Stimulated activated CD4-positive, alpha-beta T cell treated with anti-CD3 and anti-CD28 coated beads, Interleukin-12 subunit alpha, Interleukin-12 subunit beta, amount 100 ng/mL, for 24 hours (primary cell): ENCODE measurements at regions not wholly inside any gene's neighbourhood (a gene's known extent, or its start where the extent isn't known, plus 50 kb on each side); places are given as distances from the start of the nearest gene placed in this dataset.

Experiments used
- DNase-seq, 2 experiments: peaks; one replicate each; pipeline ENCODE4 v3.0.0-alpha.2; 2020; ENCODE audit warnings: low read depth in 2 of 2

GRCh38 chr2:57880446-57880845, 166.2 kb upstream of the VRK2 start:
- no peak for DNase-seq

GRCh38 chr2:57880967-57881366, 165.6 kb upstream of the VRK2 start:
- no peak for DNase-seq

- no peak for DNase-seq
Measured at GRCh38 chr2:57881998-57882888, 164.4 kb upstream of the VRK2 start.

GRCh38 chr2:57882895-57883515, 163.6 kb upstream of the VRK2 start:
- no peak for DNase-seq

GRCh38 chr2:57884281-57884680, 162.3 kb upstream of the VRK2 start:
- no peak for DNase-seq

- no peak for DNase-seq
Measured at GRCh38 chr2:57885742-57886141, 160.9 kb upstream of the VRK2 start.

- DNase-seq: no peak
Measured at GRCh38 chr2:57886161-57886786, 160.3 kb upstream of the VRK2 start.

- DNase-seq: no peak
Measured at GRCh38 chr2:57888463-57888862, 158.1 kb upstream of the VRK2 start.

- DNase-seq: no peak
Measured at GRCh38 chr2:57890464-57890863, 156.1 kb upstream of the VRK2 start.

- DNase-seq: no peak
Measured at GRCh38 chr2:57891086-57891712, 155.4 kb upstream of the VRK2 start.

- DNase-seq: no peak
Measured at GRCh38 chr2:57892920-57893319, 153.7 kb upstream of the VRK2 start.

- no peak for DNase-seq
Measured at GRCh38 chr2:57893347-57893746, 153.3 kb upstream of the VRK2 start.

- DNase-seq: no peak
Measured at GRCh38 chr2:57893786-57894185, 152.8 kb upstream of the VRK2 start.

- no peak for DNase-seq
Measured at GRCh38 chr2:57894381-57894780, 152.2 kb upstream of the VRK2 start.

- no peak for DNase-seq
Measured at GRCh38 chr2:57897920-57898319, 148.7 kb upstream of the VRK2 start.

- DNase-seq: no peak
Measured at GRCh38 chr2:57899898-57900297, 146.7 kb upstream of the VRK2 start.

GRCh38 chr2:57902578-57902977, 144.0 kb upstream of the VRK2 start:
- DNase-seq: no peak

- no peak for DNase-seq
Measured at GRCh38 chr2:57906152-57906732, 140.4 kb upstream of the VRK2 start.

GRCh38 chr2:57907411-57907810, 139.2 kb upstream of the VRK2 start:
- DNase-seq: no peak

GRCh38 chr2:57908736-57909161, 137.9 kb upstream of the VRK2 start:
- no peak for DNase-seq

- no peak for DNase-seq
Measured at GRCh38 chr2:57918126-57918525, 128.5 kb upstream of the VRK2 start.

GRCh38 chr2:57920342-57920939, 126.2 kb upstream of the VRK2 start:
- DNase-seq: no peak
